HL-60 (cell line): ENCODE measurements at regions not wholly inside any gene's neighbourhood (a gene's known extent, or its start where the extent isn't known, plus 50 kb on each side); places are given as distances from the start of the nearest gene placed in this dataset.
"Not testable (repeated sequence)": the region's sequence is repeated elsewhere in the genome, so short reads cannot be mapped to it uniquely, and the experiment has no call there.

Experiments used
- DNase-seq, 2 experiments: peaks; one replicate each; pipeline ENCODE4 v3.0.0-alpha.2; 2010 to 2020; ENCODE audit warnings: low read depth in 1 of 2, low spot score in 1 of 2
- H3K27ac ChIP-seq: fragments of 250-450 bp; sonication (Bioruptor Pico); replicated peaks from 2 replicates; pipeline ENCODE4 v1.5.1; 2020; ENCODE audit warnings: mild to moderate bottlenecking, moderate library complexity
- H3K27me3 ChIP-seq: fragments of 250-450 bp; sonication (Bioruptor Pico); 2 replicates; pipeline ENCODE4 v1.5.1; 2021; ENCODE audit warnings: mild to moderate bottlenecking, moderate library complexity; ENCODE audit not compliant: insufficient read depth, poor library complexity, severe bottlenecking
- H3K4me3 ChIP-seq: replicated peaks from 2 replicates; pipeline ENCODE4 v1.5.1; 2011; ENCODE audit warnings: mild to moderate bottlenecking, control low read depth, low read length; ENCODE audit not compliant: insufficient read depth
- GABPA ChIP-seq: IDR thresholded peaks from 2 replicates; pipeline ENCODE4 v1.6.1; 2012; ENCODE audit warnings: low read depth
- POLR2AphosphoS5 ChIP-seq: IDR thresholded peaks from 2 replicates; pipeline ENCODE4 v1.6.1; 2012; ENCODE audit warnings: low read depth
- SPI1 ChIP-seq: IDR thresholded peaks from 2 replicates; pipeline ENCODE4 v1.6.1; 2012; ENCODE audit warnings: low read depth, mild to moderate bottlenecking, borderline replicate concordance
- TF ChIP-seq, protein P1 (sequence below): IDR thresholded peaks from one replicate; pipeline ENCODE4 v1.5.1; 2011; ENCODE audit warnings: low read length, control low read depth, inconsistent platforms; ENCODE audit not compliant: insufficient read depth
- TF ChIP-seq, protein P2 (sequence below): IDR thresholded peaks from 2 replicates; pipeline ENCODE4 v1.6.1; 2012; ENCODE audit warnings: low read depth; ENCODE audit not compliant: insufficient replicate concordance

DNA sequence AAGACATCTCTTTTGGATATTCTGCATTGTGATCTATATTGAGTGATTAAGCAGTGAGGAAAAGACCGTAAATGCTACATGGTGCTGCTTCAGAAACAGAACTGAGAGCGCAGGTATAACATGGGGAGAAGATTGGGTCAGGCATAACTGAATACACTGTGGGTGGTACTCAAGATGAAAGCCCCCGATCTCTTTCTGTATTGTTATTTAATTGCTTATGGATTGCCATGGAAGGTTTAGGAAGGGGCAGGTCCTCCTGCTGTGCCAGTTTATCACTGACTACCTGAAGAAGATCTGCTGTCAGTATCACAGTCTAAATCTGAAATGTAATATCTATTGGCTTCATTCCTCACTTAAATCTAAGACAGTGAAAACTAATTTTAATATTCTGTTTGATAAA lies 1568.7 kb upstream of the CELF4 start:
- Histone ChIP-seq H3K27me3 (no peaks in the 10 kb centered on the region), H3K4me3 (no peak overlapping the region), H3K27ac (no peak overlapping the region)
- TF ChIP-seq POLR2AphosphoS5 (no peak), SPI1 (no peak), GABPA (no peak)
- TF ChIP-seq, protein P1, sequence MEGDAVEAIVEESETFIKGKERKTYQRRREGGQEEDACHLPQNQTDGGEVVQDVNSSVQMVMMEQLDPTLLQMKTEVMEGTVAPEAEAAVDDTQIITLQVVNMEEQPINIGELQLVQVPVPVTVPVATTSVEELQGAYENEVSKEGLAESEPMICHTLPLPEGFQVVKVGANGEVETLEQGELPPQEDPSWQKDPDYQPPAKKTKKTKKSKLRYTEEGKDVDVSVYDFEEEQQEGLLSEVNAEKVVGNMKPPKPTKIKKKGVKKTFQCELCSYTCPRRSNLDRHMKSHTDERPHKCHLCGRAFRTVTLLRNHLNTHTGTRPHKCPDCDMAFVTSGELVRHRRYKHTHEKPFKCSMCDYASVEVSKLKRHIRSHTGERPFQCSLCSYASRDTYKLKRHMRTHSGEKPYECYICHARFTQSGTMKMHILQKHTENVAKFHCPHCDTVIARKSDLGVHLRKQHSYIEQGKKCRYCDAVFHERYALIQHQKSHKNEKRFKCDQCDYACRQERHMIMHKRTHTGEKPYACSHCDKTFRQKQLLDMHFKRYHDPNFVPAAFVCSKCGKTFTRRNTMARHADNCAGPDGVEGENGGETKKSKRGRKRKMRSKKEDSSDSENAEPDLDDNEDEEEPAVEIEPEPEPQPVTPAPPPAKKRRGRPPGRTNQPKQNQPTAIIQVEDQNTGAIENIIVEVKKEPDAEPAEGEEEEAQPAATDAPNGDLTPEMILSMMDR, result no peak
- TF ChIP-seq, protein P2, sequence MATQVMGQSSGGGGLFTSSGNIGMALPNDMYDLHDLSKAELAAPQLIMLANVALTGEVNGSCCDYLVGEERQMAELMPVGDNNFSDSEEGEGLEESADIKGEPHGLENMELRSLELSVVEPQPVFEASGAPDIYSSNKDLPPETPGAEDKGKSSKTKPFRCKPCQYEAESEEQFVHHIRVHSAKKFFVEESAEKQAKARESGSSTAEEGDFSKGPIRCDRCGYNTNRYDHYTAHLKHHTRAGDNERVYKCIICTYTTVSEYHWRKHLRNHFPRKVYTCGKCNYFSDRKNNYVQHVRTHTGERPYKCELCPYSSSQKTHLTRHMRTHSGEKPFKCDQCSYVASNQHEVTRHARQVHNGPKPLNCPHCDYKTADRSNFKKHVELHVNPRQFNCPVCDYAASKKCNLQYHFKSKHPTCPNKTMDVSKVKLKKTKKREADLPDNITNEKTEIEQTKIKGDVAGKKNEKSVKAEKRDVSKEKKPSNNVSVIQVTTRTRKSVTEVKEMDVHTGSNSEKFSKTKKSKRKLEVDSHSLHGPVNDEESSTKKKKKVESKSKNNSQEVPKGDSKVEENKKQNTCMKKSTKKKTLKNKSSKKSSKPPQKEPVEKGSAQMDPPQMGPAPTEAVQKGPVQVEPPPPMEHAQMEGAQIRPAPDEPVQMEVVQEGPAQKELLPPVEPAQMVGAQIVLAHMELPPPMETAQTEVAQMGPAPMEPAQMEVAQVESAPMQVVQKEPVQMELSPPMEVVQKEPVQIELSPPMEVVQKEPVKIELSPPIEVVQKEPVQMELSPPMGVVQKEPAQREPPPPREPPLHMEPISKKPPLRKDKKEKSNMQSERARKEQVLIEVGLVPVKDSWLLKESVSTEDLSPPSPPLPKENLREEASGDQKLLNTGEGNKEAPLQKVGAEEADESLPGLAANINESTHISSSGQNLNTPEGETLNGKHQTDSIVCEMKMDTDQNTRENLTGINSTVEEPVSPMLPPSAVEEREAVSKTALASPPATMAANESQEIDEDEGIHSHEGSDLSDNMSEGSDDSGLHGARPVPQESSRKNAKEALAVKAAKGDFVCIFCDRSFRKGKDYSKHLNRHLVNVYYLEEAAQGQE, result no peak
- no peak for DNase-seq

DNA sequence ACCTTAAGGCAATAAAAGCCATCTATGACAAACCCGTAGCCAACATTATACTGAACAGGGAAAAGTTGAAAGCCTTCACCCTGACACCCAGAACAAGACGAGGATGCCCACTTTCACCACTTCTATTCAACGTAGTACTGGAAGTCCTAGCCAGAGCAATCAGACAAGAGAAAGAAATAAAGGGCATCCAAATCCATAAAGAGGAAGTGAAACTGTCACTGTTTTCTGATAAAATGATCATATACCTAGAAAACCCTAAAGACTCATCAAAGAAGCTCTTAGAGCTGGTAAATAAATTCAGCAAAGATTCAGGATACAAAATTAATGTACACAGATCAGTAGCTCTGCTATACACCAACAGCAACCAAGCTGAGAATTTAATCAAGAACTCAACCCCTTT lies 1561.9 kb upstream of the CELF4 start:
- not testable (repeated sequence) for DNase-seq, H3K27me3 ChIP-seq, H3K27ac ChIP-seq, H3K4me3 ChIP-seq

DNA sequence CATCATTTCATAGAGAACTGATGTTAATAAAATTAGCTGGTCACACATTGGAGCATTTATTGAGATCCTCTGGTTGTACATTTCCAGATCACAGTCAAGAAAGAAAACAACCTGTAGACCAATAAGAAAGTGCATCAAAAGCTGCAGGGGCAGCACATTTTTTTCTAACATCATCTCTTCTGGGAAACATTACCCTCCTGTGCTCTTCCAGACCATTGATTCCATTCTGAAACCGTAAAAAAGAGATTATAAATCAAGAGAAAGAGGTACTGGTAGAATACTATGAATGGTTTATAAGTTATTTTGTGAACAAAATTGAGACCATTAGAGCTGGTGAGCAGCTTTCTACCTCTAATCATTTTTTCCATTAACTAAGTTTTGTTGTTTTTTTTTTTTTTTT lies 1548.2 kb upstream of the CELF4 start:
- no peaks in the 10 kb centered on the region for H3K27me3 ChIP-seq

DNA sequence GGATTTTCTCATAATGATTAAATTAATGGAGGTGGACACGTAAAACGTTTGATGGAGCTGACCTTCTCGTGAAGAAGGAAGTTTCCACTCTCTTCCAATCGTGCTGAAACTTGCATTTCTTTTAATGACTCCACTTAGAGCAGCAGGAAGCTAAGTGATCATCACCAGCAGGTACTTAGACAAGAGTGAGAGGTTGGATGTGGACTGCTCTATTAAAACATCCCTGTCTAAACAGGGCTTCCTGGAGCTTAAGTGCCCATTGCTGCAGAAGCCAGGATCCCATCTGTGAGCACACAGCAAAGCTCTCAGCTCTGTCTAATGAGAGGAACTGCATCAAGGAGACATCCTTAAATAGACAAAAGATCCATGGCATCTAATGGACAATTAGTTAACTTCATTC lies 1539.5 kb upstream of the CELF4 start:
- no peak overlapping the region for H3K27ac ChIP-seq
- TF ChIP-seq GABPA (no peak), SPI1 (no peak), POLR2AphosphoS5 (no peak)
- TF ChIP-seq, protein P1, result no peak
- TF ChIP-seq, protein P2, result no peak
- no peaks in the 10 kb centered on the region for H3K27me3 ChIP-seq
- no peak overlapping the region for H3K4me3 ChIP-seq
- DNase-seq, result no peak

More for the DNA sequence above, 1548.2 kb upstream of the CELF4 start:
- H3K4me3 ChIP-seq, result no peak overlapping the region
- DNase-seq, result no peak
- no peak for TF ChIP-seq GABPA
- TF ChIP-seq, protein P2, result no peak
- no peak for TF ChIP-seq SPI1
- TF ChIP-seq POLR2AphosphoS5, result no peak
- TF ChIP-seq, protein P1, result no peak
- H3K27ac ChIP-seq, result no peak overlapping the region
